AG04449 (cell line): ENCODE measurements at regions not wholly inside any gene's neighbourhood (a gene's known extent, or its start where the extent isn't known, plus 50 kb on each side); places are given as distances from the start of the nearest gene placed in this dataset.
"Not testable (repeated sequence)": the region's sequence is repeated elsewhere in the genome, so short reads cannot be mapped to it uniquely, and the experiment has no call there.

ENCODE experiments used
- CTCF ChIA-PET: fragments of 350-600 bp; formaldehyde crosslinking; extraction: SDS; loops from one replicate; lab custom pipeline; 2021; ENCODE audit warnings: antibody characterized with exemption; lab: Yijun Ruan, JAX
- POLR2A ChIA-PET: fragments of 400-600, 350-600 bp; formaldehyde crosslinking; extraction: SDS; loops from one replicate; lab custom pipeline; 2020; ENCODE audit warnings: antibody characterized with exemption, inconsistent platforms; lab: Yijun Ruan, JAX
- DNase-seq: peaks from one replicate; pipeline ENCODE4 v3.0.0-alpha.2; 2010; ENCODE audit warnings: low read depth, low spot score
- H3K4me3 ChIP-seq: 2 replicates; pipeline ENCODE4 v1.5.1; 2011; ENCODE audit warnings: low read depth, mild to moderate bottlenecking, control low read depth, low read length
- TF ChIP-seq, protein P1 (sequence below): IDR thresholded peaks from one replicate; pipeline ENCODE4 v1.5.1; 2011; ENCODE audit warnings: mild to moderate bottlenecking, moderate library complexity, low read length, control low read depth, inconsistent platforms; ENCODE audit not compliant: insufficient read depth; ENCODE audit errors: missing control alignments

DNA sequence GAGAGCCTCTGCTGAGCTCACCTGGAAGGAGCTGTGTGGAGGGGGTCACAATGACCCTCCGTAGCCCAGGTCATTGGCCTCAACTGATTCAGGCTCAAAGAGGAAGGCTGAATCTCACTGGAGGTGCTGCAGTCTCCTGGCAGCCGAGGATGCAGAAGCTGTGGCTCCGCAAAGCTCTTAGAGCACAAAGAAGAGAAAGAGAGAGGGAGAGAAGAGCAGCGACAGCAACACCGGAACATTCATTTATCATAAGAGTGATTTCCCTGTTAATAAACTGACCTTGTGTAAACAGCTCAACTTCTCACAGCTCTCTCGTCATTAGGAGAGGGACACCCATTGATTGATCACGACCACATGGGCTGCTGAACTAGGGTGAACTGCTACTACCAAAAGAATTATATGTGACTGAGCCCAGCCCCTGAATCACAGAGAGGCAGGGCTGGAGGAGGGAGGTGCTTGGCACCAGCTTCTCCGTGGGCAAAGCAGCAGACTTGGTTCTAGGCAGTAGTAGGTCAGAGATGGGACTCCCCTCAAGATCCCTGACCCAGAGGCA, 281.7 kb downstream of the NXPE2 start:
- ChIA-PET CTCF (no interaction called here), POLR2A (no interaction called here)
- DNase-seq, result no peak
- TF ChIP-seq, protein P1, sequence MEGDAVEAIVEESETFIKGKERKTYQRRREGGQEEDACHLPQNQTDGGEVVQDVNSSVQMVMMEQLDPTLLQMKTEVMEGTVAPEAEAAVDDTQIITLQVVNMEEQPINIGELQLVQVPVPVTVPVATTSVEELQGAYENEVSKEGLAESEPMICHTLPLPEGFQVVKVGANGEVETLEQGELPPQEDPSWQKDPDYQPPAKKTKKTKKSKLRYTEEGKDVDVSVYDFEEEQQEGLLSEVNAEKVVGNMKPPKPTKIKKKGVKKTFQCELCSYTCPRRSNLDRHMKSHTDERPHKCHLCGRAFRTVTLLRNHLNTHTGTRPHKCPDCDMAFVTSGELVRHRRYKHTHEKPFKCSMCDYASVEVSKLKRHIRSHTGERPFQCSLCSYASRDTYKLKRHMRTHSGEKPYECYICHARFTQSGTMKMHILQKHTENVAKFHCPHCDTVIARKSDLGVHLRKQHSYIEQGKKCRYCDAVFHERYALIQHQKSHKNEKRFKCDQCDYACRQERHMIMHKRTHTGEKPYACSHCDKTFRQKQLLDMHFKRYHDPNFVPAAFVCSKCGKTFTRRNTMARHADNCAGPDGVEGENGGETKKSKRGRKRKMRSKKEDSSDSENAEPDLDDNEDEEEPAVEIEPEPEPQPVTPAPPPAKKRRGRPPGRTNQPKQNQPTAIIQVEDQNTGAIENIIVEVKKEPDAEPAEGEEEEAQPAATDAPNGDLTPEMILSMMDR, result no peak
- no peak overlapping the region for H3K4me3 ChIP-seq

DNA sequence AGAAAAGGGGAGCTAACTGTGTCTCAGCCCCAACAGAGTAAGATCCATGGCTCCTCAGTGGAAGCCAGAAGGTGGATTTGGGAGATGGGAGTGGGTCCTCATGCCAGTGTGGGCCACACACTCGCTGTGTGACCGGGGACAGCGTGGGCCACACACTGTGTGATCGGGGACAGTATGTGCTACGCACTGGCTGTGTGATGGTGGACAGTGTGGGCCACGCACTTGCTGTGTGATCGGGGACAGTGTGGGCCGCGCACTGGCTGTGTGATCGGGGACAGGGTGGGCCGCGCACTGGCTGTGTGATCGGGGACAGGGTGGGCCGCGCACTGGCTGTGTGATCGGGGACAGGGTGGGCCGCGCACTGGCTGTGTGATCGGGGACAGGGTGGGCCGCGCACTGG, 282.5 kb downstream of the NXPE2 start:
- H3K4me3 ChIP-seq, POLR2A ChIA-PET, CTCF ChIA-PET, DNase-seq: not testable (repeated sequence)

DNA sequence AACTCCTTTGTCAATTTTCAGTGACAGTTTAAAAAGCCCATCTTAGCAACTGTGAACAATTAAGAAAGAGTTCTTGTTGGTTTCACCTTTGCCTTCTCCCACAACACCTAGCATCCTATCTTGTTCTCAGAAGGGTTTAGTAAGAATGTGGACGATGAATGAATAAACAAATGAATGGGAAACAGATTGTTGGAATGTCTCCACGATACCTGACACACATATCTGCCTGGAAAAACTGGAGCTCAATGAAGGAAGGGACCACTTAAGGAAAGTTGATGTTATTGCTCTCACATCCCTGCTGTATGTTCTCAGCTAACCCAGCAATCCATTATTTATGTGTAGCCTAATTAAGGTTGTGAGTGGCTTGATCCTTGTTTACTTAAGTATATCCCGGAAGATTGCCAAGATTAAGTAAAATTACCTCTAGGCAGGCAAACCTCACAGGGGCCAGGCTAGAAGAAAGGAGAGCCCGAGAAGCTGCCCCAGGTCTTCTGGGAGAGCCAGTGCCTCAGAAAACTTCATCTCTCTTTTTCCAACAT, 286.4 kb downstream of the NXPE2 start:
- no peak for DNase-seq
- ChIA-PET CTCF (no interaction called here), POLR2A (no interaction called here)
- no peak overlapping the region for H3K4me3 ChIP-seq
- TF ChIP-seq, protein P1, result no peak

DNA sequence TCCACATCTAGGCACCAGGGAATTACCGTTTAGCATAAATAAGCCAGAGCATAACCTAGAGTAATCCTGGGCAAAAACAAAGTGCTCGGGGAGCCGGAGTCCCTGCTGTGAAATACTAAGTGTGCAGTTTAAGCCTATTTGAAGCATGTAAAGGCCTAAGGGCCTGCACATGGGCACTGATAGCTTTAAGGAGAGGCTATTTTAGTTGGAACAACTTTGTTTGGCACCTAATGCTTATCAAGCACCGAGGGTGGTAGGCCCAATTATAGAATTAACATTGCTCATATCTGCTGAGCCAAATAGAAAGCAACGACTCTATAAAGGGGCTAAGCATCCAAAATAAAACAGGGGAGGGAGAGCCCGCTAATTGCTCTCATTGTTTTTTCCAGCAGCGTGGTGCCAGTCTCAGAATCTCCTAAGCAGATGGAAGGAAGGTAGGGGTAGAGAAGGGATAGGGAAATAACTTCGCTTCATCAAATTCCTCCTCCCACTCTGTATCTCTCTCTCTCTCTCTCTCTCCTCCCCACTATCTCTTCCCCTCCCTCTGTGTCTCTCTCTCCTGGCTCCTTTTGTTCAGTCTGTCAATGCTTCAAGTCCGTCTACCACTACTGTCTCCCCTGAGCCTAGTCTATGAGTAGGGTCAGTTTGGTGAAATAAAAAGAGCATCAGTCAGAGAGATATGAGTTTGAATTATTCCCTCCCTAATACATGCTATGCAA, 292.8 kb downstream of the NXPE2 start:
- POLR2A ChIA-PET, result no interaction called here
- DNase-seq, result no peak
- no peak overlapping the region for H3K4me3 ChIP-seq
- CTCF ChIA-PET, result no interaction called here
- TF ChIP-seq, protein P1, result no peak

DNA sequence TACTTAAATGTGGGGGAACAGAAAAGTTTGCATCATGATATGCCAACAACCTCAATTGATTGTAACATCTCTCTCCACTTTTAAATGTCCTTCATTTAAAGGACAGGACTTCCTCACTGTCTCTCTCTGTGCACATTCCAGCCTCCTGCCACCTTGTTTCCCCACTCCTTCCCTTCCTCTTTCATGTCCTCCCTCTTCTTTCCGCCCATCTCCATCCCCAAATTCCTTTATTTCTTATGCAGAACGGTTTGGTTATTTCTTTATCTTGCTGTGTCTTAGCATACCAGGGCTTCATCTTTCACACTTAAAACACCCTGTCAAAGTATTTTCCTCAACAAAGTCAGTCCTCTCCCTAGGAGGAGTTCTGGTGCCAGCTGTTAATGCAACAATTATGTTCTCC, 293.8 kb downstream of the NXPE2 start:
- H3K4me3 ChIP-seq, result no peak overlapping the region
- no peak for DNase-seq
- ChIA-PET POLR2A (no interaction called here), CTCF (no interaction called here)
- TF ChIP-seq, protein P1, result no peak

DNA sequence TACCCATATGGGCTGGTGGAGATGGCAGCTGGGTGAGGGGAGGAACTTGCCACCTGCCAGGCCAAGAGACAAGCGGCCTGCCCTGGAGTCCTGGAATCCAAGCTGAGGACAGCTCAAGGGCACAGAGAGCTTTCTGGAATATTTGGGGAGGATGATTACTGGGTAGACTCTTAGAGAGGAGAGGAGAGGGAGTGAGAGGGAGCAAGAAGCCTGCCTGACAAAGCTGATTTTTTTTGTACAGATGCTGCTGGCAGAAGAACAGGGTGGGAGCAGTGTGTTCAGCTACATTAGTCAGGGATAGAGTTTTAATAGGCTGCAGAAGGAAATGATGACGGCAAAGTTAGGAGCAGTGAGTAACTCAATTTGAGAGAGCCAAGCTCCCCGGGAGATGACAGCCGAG, 299.3 kb downstream of the NXPE2 start:
- no peak for DNase-seq
- POLR2A ChIA-PET, result no interaction called here
- TF ChIP-seq, protein P1, result no peak
- no peak overlapping the region for H3K4me3 ChIP-seq
- CTCF ChIA-PET, result no interaction called here
